ENCODE measurements at regions not wholly inside any gene's neighbourhood (a gene's known extent, or its start where the extent isn't known, plus 50 kb on each side); places are given as distances from the start of the nearest gene placed in this dataset.

DNA sequence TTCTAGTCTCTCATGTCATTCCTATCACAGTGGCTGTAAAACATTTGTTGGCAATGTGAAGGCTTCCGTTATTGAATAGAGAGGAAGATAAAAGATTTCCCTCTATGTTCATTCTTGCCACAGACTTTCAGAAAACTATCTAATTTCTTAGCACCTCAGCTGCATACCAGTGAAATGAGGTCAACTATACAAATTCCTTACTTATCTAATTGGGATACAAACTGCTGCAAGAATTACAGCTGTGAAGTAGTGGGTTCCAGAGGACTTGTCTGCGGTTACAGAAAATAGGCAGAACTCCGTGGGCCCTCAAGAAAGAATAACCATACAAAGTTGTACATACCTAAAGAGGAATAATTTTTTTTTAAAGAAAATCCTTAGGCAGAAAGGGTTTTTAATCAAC lies 175.8 kb downstream of the PPP1R2C start:
- TF ChIP-seq, protein P1, sequence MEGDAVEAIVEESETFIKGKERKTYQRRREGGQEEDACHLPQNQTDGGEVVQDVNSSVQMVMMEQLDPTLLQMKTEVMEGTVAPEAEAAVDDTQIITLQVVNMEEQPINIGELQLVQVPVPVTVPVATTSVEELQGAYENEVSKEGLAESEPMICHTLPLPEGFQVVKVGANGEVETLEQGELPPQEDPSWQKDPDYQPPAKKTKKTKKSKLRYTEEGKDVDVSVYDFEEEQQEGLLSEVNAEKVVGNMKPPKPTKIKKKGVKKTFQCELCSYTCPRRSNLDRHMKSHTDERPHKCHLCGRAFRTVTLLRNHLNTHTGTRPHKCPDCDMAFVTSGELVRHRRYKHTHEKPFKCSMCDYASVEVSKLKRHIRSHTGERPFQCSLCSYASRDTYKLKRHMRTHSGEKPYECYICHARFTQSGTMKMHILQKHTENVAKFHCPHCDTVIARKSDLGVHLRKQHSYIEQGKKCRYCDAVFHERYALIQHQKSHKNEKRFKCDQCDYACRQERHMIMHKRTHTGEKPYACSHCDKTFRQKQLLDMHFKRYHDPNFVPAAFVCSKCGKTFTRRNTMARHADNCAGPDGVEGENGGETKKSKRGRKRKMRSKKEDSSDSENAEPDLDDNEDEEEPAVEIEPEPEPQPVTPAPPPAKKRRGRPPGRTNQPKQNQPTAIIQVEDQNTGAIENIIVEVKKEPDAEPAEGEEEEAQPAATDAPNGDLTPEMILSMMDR (IDR thresholded peaks at IDR 0.05) = no peak
- no peak overlapping the region for H3K27ac Mint-ChIP-seq
- intact Hi-C loops (cut with micrococcal nuclease) = no loop called here
- no peaks in the 10 kb centered on the region for H3K36me3 Mint-ChIP-seq (ENCODE audit: low read depth)
- ChIA-PET CTCF (no interaction called here), POLR2A (no interaction called here)
- ATAC-seq (ENCODE audit: low read depth) = no peak
- no peaks in the 10 kb centered on the region for H3K4me1 Mint-ChIP-seq
- no peak overlapping the region for H3K4me3 Mint-ChIP-seq
- DNase-seq = no peak
- no peaks in the 10 kb centered on the region for H3K27me3 Mint-ChIP-seq
- H3K9me3 Mint-ChIP-seq = no peaks in the 10 kb centered on the region

DNA sequence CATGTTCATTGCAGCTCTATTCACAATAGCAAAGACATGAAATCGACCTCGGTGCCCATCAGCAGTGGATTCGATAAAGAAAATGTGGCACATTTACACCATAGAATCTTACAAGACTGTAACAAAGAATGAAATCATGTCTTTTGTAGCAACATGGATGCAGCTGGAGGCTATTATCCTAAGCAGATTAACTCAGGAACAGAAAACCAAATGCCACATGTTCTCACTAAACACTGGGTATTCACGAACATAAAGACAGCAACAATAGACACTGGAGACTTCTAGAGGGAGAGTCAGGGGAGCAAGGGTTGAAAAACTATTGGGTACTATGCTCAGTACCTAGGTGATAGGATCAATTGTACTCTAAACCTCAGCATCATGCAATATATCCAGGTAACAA lies 180.5 kb downstream of the PPP1R2C start:
- Mint-ChIP-seq H3K4me1 (no peaks in the 10 kb centered on the region), H3K4me3 (no peak overlapping the region), H3K9me3 (no peaks in the 10 kb centered on the region), H3K36me3 (ENCODE audit: low read depth) (no peaks in the 10 kb centered on the region), H3K27ac (no peak overlapping the region), H3K27me3 (no peaks in the 10 kb centered on the region)
- intact Hi-C loops (cut with micrococcal nuclease) = no loop called here
- ChIA-PET POLR2A (no interaction called here), CTCF (no interaction called here)
- ATAC-seq (ENCODE audit: low read depth) (no peak), DNase-seq (no peak)
- TF ChIP-seq, protein P1 (IDR thresholded peaks at IDR 0.05) = no peak

DNA sequence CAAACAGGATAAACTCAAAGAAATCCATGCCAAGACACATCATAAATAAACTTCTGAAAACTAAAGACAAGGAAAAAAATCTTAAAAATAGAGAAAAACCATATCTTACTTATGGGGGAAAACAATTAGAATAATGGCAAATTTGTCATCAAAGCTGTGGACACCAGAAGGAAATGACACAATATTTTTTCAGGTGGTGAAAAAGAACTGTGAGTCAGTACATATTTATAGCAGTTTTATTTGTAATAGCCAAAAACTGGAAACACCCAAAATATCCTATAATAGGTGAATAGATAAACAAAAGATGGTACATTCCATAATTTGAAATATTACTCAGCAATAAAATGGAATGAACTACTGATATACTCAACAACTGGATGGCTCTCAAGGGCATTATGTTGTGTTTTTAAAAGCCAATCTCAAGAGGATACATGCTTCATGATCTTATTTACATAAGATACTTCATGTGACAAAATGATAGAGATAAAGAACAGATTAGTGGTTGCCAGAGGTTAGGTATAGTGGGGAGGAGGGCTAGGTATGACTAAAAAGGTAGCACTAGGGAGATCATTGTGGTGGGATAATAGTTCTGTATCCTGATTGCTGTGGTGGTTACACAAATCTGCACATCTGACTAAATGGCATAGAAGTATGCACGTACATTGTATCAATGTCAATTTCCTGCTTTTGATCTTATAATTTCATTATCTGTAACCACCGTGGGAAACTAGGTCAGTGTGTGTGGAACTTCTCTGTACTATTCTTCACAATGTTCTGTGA lies 191.9 kb downstream of the PPP1R2C start:
- intact Hi-C loops (cut with micrococcal nuclease) = no loop called here
- Mint-ChIP-seq H3K4me3 (no peak overlapping the region), H3K4me1 (peaks cover 15% of the 10 kb centered on the region), H3K9me3 (no peaks in the 10 kb centered on the region), H3K36me3 (ENCODE audit: low read depth) (no peaks in the 10 kb centered on the region), H3K27me3 (no peaks in the 10 kb centered on the region), H3K27ac (no peak overlapping the region)
- TF ChIP-seq, protein P1 (IDR thresholded peaks at IDR 0.05) = no peak
- no peak for ATAC-seq (ENCODE audit: low read depth)
- ChIA-PET CTCF (no interaction called here), POLR2A (no interaction called here)
- DNase-seq = no peak

DNA sequence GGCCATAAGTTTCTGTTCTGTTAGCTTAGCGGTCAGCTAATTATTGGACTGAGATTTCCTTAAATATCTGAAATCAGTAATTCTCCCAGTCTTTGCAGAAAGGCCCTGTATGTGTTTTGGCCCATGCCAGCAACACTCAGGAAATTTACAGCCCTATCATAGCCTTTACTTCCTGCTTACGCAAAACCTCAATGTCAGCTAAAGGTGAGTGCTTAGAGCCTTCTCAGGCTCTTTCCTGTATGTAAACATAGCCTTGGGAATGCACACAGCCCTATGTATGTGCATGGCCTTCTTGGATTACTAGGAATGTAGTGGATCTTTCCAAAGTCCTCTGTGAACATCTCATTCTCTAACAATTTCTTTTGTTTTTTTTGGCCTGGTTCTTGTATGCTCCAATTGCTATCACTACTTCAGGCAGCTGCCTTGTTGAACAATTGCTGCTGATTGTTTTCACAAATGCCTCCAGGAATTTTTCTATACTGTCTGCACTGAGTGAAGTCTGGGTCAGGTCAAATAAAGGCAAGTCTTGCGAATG lies 200.0 kb downstream of the PPP1R2C start:
- intact Hi-C loops (cut with micrococcal nuclease) = no loop called here
- no peak overlapping the region for H3K27ac Mint-ChIP-seq
- DNase-seq = no peak
- POLR2A ChIA-PET = no interaction called here
- no peaks in the 10 kb centered on the region for H3K9me3 Mint-ChIP-seq
- no peak overlapping the region for H3K4me3 Mint-ChIP-seq
- no peaks in the 10 kb centered on the region for H3K27me3 Mint-ChIP-seq
- H3K4me1 Mint-ChIP-seq = no peaks in the 10 kb centered on the region
- CTCF ChIA-PET = no interaction called here
- no peaks in the 10 kb centered on the region for H3K36me3 Mint-ChIP-seq (ENCODE audit: low read depth)
- no peak for ATAC-seq (ENCODE audit: low read depth)
- TF ChIP-seq, protein P1 (IDR thresholded peaks at IDR 0.05) = no peak

DNA sequence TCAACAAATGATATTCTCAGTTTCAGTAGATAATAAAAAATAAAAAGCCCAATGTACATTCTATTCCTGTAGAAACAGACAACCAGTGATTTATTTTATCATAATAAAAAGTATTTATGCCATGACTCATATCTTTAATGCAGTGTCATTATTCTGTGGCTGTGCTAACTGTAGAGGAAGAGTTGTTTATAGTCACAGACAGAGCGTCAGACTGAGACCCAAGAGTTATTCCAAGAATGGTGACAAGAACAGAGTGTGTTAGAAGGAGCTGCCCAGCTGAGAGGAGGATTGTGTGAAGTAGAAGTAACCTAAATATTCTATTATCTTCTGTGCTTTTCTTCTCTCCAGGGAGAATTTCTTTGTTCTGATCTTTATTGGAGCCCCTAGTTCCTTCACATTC lies 210.7 kb downstream of the PPP1R2C start:
- Mint-ChIP-seq H3K9me3 (peaks cover 2% of the 10 kb centered on the region), H3K27ac (no peak overlapping the region), H3K4me1 (peaks cover 5% of the 10 kb centered on the region), H3K36me3 (ENCODE audit: low read depth) (no peaks in the 10 kb centered on the region), H3K4me3 (no peak overlapping the region), H3K27me3 (no peaks in the 10 kb centered on the region)
- ChIA-PET CTCF (no interaction called here), POLR2A (no interaction called here)
- TF ChIP-seq, protein P1 (IDR thresholded peaks at IDR 0.05) = no peak
- DNase-seq = no peak
- ATAC-seq (ENCODE audit: low read depth) = no peak
- intact Hi-C loops (cut with micrococcal nuclease) = no loop called here
